ENCODE measurements at regions not wholly inside any gene's neighbourhood (a gene's known extent, or its start where the extent isn't known, plus 50 kb on each side); places are given as distances from the start of the nearest gene placed in this dataset.

DNA sequence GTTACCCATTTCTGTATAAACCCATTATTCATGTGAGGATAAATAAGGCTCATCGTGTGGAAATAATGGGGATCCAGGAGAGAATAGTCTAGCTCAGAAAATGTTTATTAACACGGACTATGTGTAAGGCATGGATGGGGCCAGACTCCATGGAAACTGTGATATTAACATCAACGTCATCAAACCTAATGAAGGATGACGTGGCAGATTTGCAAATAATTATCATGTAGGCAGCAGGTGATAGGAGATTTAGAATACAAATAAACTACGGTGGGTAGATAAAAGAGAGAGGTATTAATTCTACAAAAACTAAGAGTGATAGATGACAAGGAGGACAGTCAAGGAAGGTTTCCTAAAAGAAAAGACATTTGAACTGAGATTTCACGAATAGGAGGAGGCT lies 592.2 kb downstream of the REEP3 start:
- Histone ChIP-seq H3K27ac (ENCODE audit: low read length) (no peak overlapping the region), H3K36me3 (replicated peaks; ENCODE audit: low read depth, low read length) (no peaks in the 10 kb centered on the region), H3K79me2 (ENCODE audit: low read length) (no peaks in the 10 kb centered on the region), H3K4me1 (ENCODE audit: low read length) (peaks cover 5% of the 10 kb centered on the region; the same call in 1 of the 2 replicates), H4K20me1 (ENCODE audit: insufficient read depth, low read length) (no peaks in the 10 kb centered on the region), H3K27me3 (ENCODE audit: low read depth, low read length) (no peaks in the 10 kb centered on the region), H3K9ac (ENCODE audit: low read length) (no peak overlapping the region), H3K4me3 (ENCODE audit: low read length) (no peak overlapping the region), H3K9me3 (ENCODE audit: insufficient read depth, low read length) (no peaks in the 10 kb centered on the region), H3K4me2 (ENCODE audit: low read length) (peak overlapping the region; percentile 53; the same call in 1 of the 2 replicates), H2AFZ (ENCODE audit: low read depth, low read length) (no peak overlapping the region)
- TF ChIP-seq EZH2phosphoT487 (IDR thresholded peaks at IDR 0.05; ENCODE audit: low read depth) = no peak
- no peak for TF ChIP-seq CTCF (IDR thresholded peaks at IDR 0.05; ENCODE audit: low read depth, low read length)

GRCh38 chr10:64113792-64114191 lies 592.6 kb downstream of the REEP3 start:
- Histone ChIP-seq H3K36me3 (replicated peaks; ENCODE audit: low read depth, low read length) (no peaks in the 10 kb centered on the region), H3K27me3 (ENCODE audit: low read depth, low read length) (no peaks in the 10 kb centered on the region), H3K9me3 (ENCODE audit: insufficient read depth, low read length) (no peaks in the 10 kb centered on the region), H3K9ac (ENCODE audit: low read length) (no peak overlapping the region), H3K27ac (ENCODE audit: low read length) (no peak overlapping the region), H3K4me1 (ENCODE audit: low read length) (peaks cover 5% of the 10 kb centered on the region; the same call in 1 of the 2 replicates), H4K20me1 (ENCODE audit: insufficient read depth, low read length) (no peaks in the 10 kb centered on the region), H3K4me3 (ENCODE audit: low read length) (no peak overlapping the region), H3K4me2 (ENCODE audit: low read length) (no peak overlapping the region), H2AFZ (ENCODE audit: low read depth, low read length) (no peak overlapping the region), H3K79me2 (ENCODE audit: low read length) (no peaks in the 10 kb centered on the region)
- TF ChIP-seq CTCF (IDR thresholded peaks at IDR 0.05; ENCODE audit: low read depth, low read length) (no peak), EZH2phosphoT487 (IDR thresholded peaks at IDR 0.05; ENCODE audit: low read depth) (no peak)

DNA sequence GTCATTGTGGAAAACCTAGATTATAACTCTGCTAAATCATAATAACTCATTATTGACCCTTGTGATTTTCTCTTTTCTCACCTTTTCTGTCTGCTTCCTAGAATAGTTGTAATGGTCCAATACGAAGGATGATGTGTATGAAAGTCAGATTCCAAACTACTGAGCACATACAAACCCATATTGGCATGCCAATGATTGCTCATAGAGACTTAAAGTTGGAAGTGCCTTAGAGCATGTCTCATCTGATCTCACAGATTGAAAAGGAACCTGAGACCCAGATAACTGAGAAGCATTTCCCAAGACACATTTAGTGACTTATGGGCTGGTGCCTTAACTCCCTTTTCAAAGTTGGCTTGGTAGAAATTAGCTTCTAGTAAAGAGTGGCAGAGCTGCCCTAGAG lies 594.3 kb downstream of the REEP3 start:
- Histone ChIP-seq H3K36me3 (replicated peaks; ENCODE audit: low read depth, low read length) (no peaks in the 10 kb centered on the region), H3K4me2 (ENCODE audit: low read length) (peak overlapping the region; percentile 29; the same call in 1 of the 2 replicates), H3K4me3 (ENCODE audit: low read length) (no peak overlapping the region), H4K20me1 (ENCODE audit: insufficient read depth, low read length) (no peaks in the 10 kb centered on the region), H2AFZ (ENCODE audit: low read depth, low read length) (no peak overlapping the region), H3K27me3 (ENCODE audit: low read depth, low read length) (no peaks in the 10 kb centered on the region), H3K79me2 (ENCODE audit: low read length) (no peaks in the 10 kb centered on the region), H3K27ac (ENCODE audit: low read length) (no peak overlapping the region), H3K9ac (ENCODE audit: low read length) (no peak overlapping the region), H3K9me3 (ENCODE audit: insufficient read depth, low read length) (no peaks in the 10 kb centered on the region), H3K4me1 (ENCODE audit: low read length) (peaks cover 5% of the 10 kb centered on the region; the same call in 1 of the 2 replicates)
- no peak for TF ChIP-seq CTCF (IDR thresholded peaks at IDR 0.05; ENCODE audit: low read depth, low read length)
- no peak for TF ChIP-seq EZH2phosphoT487 (IDR thresholded peaks at IDR 0.05; ENCODE audit: low read depth)

DNA sequence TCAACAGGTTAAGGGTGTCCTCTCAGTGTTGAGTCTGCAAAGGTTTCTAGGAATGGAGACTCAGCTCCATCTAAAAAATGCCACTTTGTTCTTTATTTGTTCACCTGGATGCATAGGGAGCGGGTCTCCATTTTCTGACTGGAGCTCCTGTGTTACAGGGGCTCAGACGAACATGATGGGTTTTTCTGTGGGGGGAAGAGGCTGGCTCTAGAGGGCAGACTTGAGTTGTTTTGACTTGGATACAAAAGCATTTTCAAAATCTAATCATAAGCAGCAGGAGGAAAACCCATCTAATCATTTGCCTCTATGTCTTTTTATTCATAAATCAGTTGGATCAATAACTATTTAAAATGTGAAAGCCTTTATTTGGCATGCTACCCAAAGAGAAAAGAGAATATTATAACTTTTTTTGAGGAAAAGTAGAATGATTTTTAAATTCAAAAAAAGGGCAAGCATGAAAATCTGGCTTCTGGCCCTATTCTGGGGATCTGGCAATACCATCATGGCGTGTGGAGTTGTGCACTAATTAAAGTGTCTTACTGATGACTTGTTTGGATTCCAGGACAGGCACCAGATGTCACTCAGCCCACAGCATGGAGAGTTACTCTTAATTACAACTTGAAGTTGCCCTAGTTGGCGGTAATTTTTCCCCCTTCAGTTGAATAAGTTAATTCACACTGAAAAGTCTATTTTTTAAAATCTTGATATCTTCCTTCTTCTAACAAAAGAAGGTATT lies 594.9 kb downstream of the REEP3 start:
- H3K27ac ChIP-seq (ENCODE audit: low read length) = no peak overlapping the region
- TF ChIP-seq EZH2phosphoT487 (IDR thresholded peaks at IDR 0.05; ENCODE audit: low read depth) = no peak
- TF ChIP-seq CTCF (IDR thresholded peaks at IDR 0.05; ENCODE audit: low read depth, low read length) = peak; percentile 62

More for the DNA sequence above, 594.9 kb downstream of the REEP3 start:
- Histone ChIP-seq H3K9me3 (ENCODE audit: insufficient read depth, low read length) (no peaks in the 10 kb centered on the region), H2AFZ (ENCODE audit: low read depth, low read length) (no peak overlapping the region), H3K9ac (ENCODE audit: low read length) (no peak overlapping the region), H3K4me1 (ENCODE audit: low read length) (peaks cover 5% of the 10 kb centered on the region; the same call in 1 of the 2 replicates), H4K20me1 (ENCODE audit: insufficient read depth, low read length) (no peaks in the 10 kb centered on the region), H3K79me2 (ENCODE audit: low read length) (no peaks in the 10 kb centered on the region), H3K4me2 (ENCODE audit: low read length) (peak overlapping the region; percentile 29), H3K36me3 (replicated peaks; ENCODE audit: low read depth, low read length) (no peaks in the 10 kb centered on the region), H3K4me3 (ENCODE audit: low read length) (no peak overlapping the region), H3K27me3 (ENCODE audit: low read depth, low read length) (no peaks in the 10 kb centered on the region)
